ENCODE measurements at regions not wholly inside any gene's neighbourhood (a gene's known extent, or its start where the extent isn't known, plus 50 kb on each side); places are given as distances from the start of the nearest gene placed in this dataset.

GRCh38 chr9:121577166-121577565 is 74.3 kb upstream of the DAB2IP start:
- no peak for TF ChIP-seq CTCF (IDR thresholded peaks at IDR 0.05)
- TF ChIP-seq POLR2A (IDR thresholded peaks at IDR 0.05): no peak

Measured in vagina (tissue), 2 donors.